ENCODE measurements at regions not wholly inside any gene's neighbourhood (a gene's known extent, or its start where the extent isn't known, plus 50 kb on each side); places are given as distances from the start of the nearest gene placed in this dataset.

DNA sequence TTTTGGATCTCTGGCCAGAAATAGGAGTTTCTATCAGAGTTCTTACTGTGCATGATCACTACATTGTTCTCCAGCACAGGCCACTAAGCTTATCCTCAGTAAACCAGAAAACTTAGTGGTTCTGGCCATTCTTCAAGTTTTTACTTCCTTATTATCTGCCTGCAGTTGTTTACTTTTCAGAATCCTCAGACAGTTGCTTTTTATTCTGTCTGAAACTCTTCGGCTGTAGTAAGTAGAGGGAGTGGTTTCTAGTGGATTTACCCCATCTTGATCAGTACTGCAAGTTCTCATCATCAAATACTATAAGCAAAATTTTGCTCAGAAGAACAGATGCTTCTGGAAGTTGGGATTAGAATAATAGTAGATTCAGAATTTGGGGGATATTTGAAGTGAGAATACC, 193.0 kb upstream of the RARB start:
- TF ChIP-seq NFE2L2 (IDR thresholded peaks at IDR 0.05; ENCODE audit: low read depth, low read length), result no peak
- TF ChIP-seq, protein P1, sequence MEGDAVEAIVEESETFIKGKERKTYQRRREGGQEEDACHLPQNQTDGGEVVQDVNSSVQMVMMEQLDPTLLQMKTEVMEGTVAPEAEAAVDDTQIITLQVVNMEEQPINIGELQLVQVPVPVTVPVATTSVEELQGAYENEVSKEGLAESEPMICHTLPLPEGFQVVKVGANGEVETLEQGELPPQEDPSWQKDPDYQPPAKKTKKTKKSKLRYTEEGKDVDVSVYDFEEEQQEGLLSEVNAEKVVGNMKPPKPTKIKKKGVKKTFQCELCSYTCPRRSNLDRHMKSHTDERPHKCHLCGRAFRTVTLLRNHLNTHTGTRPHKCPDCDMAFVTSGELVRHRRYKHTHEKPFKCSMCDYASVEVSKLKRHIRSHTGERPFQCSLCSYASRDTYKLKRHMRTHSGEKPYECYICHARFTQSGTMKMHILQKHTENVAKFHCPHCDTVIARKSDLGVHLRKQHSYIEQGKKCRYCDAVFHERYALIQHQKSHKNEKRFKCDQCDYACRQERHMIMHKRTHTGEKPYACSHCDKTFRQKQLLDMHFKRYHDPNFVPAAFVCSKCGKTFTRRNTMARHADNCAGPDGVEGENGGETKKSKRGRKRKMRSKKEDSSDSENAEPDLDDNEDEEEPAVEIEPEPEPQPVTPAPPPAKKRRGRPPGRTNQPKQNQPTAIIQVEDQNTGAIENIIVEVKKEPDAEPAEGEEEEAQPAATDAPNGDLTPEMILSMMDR (conservative IDR thresholded peaks at IDR 0.05; ENCODE audit: low read depth, low read length), result no peak
- no peak for TF ChIP-seq POLR2A (IDR thresholded peaks at IDR 0.05; ENCODE audit: low read depth, low read length)
- no peak for TF ChIP-seq CHD1 (IDR thresholded peaks at IDR 0.05; ENCODE audit: low read depth, low read length)
